ENCODE measurements at regions not wholly inside any gene's neighbourhood (a gene's known extent, or its start where the extent isn't known, plus 50 kb on each side); places are given as distances from the start of the nearest gene placed in this dataset.
A peak's percentile ranks its signal among the peaks of the same experiment; 100 is the strongest.

DNA sequence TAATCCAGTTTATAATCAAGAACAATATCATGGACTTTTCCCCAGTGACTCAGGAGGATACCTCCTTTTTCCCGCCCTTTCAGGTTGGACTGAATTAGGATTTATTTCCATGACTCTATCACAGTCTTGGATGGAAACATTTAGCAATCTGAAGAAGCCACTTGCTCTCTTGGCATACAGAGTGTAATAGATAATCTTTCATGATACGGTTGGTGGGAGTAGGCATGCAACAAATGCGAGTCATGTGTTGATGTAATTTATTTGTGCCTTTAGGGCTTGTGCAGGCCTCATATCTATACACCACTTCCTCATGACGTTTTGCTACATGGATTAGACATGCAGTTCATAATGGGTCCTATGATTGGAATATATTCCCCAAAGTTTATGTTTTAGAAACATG is 54.2 kb upstream of the MCTP2 start:
- no peak for DNase-seq

DNA sequence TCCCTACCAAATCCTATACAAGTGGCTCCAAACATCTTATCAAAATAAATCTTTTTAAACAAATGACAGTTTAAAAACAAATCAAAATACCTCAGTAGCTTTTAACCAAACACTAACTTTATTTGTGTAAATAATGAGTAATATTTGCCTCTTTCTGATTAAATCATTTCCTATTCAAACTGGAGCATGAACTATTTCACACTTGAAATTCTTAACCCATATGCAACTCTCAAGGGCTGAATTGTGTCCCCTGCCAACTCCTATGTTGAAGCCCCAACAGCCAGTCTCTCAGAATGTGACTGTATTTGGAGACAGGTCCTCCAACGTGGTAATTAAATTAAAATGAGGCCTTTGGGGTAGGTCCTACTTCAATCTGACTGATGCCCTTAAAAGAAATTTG is 55.9 kb upstream of the MCTP2 start:
- no peak for DNase-seq

DNA sequence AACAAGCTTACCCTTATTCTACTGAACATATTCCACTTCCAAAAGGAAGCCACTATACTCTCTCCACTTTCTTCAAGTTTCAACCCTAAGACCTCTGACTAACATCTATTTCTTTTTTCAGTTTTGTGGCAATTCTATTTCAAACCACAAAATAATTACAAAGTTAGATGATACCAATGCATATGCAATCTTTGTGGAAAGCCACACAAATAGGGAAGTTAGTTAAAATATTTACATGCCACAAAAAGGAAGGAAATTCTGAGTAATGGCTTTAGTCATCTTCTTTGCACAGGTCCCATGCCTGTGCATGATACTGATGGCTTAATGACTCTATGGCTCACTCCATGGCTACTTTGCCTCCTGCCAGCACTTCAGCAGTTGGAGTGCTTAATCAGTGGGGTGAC is 57.0 kb upstream of the MCTP2 start:
- DNase-seq, result no peak

DNA sequence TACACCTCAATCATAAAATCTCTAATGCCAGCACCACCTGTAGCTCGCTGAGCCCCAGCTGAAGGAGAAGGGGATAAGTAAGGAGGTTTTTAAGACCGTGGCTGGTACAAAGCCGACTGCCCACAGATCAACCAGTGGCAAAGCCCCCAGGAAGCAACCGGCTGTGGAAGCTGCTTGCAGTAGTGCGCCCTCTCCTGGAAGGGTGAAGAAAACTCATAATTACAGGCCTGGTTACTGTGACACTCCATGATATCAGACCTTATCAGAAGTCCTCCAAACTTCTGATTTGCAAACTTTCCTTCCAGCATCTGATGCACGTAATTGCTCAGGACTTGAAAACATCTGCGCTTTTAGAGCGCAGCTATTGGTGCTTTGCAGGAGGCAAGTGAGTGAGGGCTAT is 63.1 kb upstream of the MCTP2 start:
- DNase-seq, result no peak

DNA sequence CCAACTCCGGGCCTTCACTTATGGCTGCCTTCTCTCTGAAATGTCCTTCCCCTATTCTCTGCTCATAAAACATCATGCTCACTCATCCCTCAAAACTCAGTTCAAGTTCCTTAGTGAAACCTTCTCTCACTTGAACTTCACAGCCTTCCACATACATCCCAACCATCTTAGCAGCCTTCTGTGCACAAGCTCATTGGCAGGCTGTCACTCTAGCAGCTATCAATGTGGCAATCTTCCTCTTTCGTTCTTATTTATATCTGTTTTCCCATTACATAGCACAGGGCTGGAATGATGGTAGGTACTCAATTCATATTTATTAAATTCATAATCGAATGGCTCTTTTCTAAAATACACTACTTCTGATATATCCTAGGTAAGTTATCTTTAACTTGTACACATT is 66.4 kb upstream of the MCTP2 start:
- DNase-seq, result no peak

DNA sequence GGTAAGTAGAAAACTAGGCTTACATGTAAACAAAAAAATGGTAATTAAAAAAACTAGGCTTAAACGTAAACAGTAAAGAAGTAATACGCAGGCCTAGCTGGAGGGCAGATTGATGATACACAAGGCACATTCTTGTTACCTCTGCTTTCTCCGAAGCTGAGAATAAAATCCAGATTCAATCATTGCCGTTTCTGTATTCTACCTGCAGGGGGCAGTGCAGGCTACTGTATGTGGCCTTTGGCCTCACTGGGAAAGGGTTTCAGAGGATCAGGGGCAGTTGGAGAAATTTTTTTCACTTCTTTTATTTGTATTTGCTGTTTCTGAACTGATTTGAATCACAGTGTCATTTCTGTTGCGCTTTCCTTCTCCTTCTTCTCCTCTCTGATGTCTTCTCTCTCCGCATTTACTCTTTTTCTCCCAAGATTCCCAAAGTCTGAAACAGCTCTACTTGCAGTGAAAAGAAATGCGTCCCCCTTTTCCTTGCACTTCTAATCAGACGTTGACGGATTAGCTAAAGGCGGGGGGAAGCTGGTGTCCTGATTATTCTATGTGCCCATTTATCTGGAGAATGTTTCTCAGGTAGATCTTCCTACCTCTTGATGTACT is 67.1 kb upstream of the MCTP2 start:
- DNase-seq, result no peak

DNA sequence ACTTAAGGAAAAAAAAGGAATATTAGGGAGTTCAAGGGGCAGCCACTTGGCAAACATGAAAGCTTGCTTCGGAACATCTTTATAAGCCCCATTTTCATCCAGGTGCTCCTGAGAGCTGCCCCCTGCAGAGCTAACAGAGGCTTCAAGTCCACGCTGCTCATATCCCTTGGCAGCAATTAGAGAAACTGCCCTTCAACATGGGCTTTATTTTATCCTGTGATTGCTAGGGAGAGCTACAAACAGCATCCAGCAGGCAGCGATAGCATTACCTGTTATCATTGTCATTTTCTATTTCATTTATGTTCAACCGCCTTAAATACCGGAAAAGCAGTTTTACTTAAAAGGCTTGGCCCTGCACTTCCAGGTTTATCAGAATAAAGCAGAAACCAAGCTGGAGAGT is 68.4 kb upstream of the MCTP2 start:
- DNase-seq, result no peak

DNA sequence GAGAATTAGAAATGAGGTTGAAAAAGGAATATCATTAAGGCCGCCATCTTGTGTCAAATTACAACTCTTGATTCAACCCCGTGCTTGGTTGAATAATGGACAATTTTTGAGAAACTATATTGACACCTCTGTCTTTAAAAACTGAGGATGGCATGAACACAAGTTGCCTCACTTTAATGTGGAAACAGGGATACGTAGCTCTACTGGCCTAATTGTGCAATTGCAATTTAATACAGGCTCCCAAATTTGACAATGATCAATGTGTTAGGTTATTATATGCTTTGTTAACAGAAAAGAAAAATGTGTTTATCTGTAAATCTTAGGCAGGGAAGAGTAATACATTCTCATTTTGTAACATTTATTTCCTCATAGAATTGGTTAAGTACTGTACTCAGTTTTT is 77.1 kb upstream of the MCTP2 start:
- DNase-seq, result no peak

DNA sequence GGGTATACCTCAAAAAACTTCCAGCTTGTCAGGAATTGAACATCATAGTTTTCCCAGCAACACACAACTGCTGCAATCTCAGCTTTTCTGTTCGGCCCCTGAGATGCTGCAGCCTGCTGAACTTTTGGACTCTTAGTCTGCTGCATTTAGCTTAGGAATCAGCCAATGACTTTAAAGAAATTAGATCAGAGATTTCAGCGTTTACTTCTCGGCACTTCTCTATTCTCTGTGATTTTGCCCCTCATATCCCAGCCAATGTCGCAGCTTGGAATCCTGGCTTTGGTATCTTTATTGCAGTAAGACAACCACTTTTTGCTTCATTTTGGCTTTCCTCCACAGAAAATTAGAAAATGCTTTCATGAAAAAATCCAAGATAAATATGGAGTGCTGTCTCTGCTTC is 86.3 kb upstream of the MCTP2 start:
- no peak for DNase-seq

DNA sequence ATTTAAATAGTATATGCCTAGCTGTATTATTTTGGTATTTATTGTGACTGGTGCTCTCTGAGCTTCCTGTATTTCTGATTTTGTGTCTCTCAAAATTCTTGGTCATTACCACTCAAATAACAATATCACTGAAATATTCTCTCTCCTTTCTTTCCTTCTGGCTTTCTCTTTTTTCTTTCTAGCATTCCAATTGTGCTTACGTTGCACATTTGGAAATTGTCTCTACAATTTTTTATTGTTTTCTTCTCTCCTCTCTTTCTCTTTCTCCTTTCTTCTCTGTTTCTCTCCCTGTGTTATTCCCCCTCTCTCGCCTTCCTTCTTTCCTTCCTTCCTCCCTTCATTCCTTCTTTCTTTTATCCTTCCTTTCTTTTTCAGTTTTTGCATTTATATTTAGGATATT is 89.6 kb upstream of the MCTP2 start:
- DNase-seq, result no peak

DNA sequence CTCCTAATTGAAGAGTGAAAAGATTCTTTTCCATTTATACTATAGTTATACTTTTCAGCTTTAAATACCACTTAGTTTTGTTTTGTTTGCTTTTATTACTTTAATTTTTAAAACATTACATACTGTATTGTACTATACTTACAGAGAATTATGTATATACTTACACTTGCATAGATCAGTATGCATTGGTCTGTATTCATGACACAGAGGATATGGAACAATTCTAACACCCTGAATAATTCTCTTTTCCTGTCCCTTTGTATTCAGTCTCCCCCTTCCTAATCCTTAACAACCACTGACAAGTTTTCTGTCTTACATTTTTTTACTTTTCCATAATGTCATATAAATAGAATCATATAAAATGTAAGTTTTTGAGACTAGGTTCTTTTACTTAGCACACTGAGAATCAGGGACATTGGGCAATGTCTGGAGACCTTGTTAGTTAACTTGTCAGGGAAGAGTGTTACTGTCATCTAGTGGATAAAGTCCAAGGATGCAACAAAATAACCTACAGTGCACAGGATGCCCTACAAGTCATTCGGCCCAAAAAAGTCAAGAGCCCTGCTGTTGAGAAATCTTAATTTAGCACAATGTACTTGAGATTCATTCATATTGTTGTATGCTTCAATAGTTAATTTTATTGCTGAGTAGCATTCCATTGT is 95.7 kb upstream of the MCTP2 start:
- no peak for DNase-seq

DNA sequence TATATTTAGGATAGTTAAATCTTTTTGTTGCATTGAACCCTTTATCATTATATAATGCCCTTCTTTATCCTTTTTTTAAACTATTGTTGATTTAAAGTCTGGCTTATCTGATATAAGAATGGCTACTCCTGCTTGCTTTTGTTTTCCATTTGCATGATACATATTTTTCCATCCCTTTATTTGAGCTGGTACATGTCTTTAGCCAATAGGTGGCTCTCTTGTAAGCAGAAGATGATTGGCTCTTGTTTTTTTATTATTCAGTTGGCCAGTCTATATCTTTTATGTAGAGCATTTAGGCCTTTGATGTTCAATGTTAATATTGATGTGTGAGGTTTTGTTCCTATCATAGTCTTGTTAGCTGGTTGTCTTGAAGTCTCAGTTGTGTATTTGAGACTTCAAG is 99.5 kb upstream of the MCTP2 start:
- DNase-seq, result no peak

DNA sequence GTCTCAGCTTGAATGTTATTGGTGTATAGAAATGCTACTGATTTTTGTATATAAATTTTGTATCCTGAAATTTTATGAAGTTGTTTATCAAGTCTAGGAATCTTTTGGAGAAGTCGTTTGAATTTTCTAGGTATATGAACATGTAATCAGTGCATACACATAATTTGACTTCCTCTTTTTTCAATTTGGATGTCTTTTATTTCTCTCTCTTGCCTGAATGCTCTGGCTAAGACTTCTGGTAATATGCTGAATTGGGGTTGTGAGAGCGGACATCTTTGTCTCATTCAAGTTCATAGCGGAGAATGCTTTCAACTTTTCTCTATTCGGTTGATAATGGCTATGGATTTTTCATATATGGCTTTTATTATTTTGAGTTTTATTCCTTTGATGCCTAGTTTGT is 100.9 kb upstream of the MCTP2 start:
- DNase-seq, result no peak

DNA sequence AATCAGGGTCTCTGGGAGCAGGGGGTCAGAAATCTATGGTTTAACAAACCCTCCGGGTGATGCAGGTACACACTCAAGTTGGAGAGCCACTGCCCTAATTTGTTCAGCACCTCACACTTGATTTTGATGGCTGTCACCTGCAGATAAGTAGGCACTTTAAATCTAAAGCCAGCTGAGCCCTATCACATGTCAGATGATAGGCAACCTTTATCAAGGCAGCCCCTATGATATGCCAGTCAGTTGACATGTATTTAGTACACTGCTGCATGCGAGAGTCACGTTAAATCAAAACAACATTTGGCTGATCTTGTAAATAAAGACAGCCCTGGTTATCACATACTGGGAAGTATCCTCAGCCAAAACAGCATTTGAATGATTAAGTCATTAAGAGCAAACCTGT is 104.4 kb upstream of the MCTP2 start:
- no peak for DNase-seq

DNA sequence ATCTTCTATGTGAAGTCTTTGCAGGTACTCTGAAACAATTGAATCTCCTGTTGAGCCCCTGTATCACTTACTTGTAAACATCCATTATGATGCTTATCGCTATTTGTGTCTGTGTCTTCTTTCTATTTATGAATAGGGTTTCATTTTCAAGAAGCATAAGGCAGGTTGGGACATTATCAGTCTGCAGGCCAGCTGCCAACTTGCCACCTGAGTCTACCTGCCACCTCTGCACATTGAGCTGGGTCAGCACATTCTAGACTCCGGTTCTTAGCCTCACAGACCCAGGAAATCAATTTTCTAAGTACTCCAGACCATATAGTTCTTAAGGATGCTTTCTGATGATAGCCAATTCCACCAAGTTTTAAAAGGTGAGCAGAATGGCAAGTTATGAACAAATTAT is 105.7 kb upstream of the MCTP2 start:
- DNase-seq, result no peak

DNA sequence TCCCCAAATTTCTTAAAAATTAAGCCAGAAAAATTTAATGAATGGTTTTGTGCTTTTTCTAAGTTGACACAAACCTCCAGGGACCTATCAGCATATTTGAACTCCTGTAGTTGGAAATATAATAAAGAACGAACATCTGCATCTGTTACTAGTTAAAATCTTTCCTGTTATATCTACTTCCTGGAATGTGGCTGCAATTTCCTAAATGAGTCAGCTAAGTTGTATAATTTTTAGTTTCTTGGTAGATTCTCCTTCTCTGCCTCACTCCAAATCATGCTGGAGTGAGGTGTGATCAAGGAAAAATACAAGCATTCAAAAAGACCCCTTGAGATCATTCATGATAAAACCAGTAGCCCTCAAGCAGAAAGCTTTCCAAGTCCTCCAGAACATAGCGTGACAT is 106.2 kb upstream of the MCTP2 start:
- DNase-seq, result peak; percentile 81

DNA sequence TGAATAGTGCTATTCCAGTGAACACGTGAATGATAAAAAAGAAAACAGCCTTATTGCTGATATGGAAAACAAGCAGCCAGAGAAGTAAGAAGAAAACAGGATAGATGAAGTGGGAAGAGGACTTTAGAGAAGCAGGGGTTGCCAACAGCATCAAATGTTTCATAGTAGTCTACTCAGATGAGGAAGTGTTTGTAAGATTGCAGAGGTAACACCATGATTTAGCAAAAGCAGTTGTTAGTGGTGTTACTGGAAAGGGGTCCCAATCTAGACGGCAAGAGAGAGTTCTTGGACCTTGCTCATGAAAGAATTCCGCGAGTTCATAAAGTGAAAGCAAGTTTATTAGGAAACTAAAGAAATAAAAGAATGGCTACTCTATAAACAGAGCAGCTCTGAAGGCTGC is 108.8 kb upstream of the MCTP2 start:
- DNase-seq, result no peak

DNA sequence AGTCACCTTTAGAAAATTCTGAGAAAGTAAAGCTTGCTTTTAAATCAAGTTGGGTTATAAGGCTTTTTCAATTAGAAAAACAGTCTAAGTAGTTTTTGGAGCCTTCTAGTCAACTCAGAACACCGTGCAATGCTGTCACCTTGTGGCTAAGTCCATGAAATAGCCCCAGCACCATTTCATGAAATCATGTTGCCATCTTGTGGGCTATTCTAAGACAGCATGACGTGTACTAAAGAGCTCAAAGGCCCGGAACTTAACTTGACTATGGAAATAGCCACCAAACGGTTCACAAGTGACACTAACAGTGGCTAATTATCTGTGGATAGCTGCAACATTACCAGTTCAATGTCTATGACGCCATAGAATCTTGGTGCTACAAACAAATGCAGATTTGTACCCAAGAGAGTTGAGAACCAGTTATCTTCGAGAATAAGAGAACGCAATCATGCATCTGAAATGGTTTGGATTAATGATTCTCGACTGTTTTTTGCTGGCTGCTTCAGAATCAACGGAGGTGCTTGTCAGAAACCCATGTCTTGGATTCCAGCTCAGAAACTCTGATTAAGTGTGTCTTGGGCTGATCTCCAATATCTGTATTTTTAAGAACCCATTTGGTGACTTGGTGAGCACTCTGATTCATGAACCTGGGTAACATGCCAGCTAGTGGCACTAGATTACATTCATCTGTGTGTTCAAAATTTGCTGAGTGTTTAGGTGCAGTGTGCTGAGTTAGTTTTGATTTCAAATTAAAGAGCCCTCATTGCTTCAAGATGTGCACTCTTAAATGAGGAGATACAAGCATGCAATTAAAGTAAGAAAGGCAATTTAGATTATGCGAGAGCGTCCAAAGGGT is 111.2 kb upstream of the MCTP2 start:
- DNase-seq, result peak; percentile 97

DNA sequence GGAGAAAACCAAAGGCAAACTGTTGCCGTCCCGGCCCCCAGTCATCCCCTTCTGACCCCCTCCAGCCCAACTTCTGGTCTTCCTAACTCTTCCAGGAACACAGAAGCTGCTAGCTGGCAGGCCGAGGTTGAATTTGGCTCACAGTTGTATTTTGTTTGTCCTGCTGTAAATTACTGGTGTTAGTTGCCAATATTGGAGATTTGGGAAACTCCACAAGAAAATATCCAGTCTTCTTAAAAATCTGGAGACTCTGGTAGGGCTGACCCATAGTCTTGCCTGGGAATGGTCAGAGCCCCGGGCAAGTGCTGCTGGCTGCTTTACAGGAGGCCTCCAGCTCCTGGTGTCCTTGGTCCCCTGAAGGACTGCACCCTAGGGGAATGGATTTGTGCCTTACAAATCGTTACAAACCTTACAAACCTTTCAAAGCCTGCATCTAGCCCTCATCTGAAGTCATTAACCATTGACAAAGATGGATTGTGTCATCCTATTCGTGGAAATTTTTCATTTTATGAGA is 112.0 kb upstream of the MCTP2 start:
- peak; percentile 43 for DNase-seq

DNA sequence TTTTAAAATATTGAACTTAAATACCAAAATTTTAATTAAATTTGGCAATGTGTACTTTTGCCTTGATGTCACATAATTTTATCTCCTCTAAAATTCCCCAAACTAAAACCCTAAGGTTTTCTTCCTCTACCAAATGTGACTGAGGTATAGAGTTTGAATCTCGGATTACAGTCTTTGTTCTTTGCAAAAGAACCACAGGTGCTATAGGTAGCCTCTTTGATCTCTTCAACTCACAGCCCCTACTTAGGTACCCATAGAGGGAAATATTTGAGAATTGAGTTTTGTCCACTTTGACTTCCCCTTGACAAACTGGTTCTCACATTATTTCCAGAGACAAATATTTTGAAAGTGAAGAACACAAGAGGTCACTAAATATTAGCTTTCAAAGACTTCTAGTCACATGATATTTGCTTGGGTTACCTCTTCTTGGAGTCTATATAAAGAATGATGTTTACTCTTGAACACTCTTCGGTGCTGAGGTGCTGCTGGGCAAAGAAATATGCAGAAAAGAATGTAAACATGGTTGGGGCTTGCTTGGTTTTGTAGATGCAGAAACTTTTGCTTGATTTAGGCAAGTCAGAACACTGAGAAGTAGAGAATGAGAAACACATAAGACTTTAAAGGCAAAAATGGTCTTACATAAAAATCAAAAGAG is 120.8 kb upstream of the MCTP2 start:
- DNase-seq, result peak; percentile 5

DNA sequence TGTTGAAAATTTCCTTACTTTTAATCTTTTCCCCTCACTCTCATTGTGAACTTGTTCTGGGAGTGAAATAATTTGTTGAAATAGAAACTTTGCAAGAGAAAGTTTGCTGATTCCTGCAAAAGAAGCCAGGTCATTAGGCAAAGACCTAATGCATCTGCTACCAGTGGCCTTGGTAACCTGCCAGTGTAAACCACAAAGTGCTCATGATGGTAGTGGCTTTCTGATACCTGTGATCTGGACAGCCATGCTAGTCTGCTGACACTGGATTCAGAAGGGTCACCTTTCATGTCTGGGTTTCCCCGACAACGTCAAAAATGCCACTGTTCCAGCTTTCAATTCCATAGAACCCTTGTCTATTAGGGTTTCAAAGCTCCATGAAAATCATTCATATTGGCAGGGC is 123.7 kb upstream of the MCTP2 start:
- DNase-seq, result no peak

DNA sequence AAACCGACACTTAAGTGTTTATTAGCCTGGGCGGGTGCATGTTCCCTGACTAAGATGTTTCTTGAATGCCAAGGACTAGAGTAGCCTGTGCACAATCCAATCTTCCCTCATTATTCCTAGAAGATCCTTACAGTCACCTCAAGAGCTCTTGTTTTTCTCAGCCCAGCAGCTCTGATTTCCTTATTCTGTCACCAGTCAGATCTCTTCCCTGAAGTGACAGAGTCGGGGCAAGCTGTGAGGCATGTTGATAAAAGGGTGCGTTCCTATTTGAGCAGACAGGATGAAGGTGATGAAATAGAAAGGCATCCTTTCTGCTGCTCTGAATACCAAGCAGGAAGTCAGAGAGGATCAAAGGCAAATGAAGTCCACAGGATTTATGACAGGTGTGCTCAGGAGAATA is 125.6 kb upstream of the MCTP2 start:
- no peak for DNase-seq

DNA sequence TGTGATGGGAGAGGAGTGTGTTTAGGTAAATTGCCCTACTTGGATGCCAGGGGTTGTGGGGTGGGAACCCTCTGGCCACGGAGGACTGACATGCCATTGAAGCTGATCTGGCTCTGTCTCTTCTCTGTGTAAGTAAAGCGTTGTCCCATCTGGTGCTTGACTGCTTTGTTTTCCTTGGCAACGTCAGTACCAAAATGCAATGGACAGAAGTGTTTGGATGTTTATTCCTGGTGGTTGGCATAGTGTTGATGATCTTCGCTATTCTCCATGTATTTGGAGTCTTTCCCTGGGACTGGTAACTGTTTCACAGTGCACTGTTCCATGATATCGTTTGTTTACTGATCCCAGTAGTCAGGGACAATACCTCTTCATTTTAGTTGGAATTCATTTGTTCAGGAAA is 130.5 kb upstream of the MCTP2 start:
- DNase-seq, result no peak

Data from skin of body (tissue), 1 donor.